Keratinocyte (primary cell): ENCODE measurements at regions not wholly inside any gene's neighbourhood (a gene's known extent, or its start where the extent isn't known, plus 50 kb on each side); places are given as distances from the start of the nearest gene placed in this dataset.

Experiments used
- DNase-seq: peaks from one replicate; pipeline ENCODE4 v3.0.0-alpha.2; 2011; ENCODE audit warnings: low read depth, missing footprints, low spot score
- FAIRE-seq: peaks from 2 replicates; lab custom pipeline; 2011; peaks lifted over from hg19 to GRCh38; lab: Jason Lieb, UNC
- H2AFZ ChIP-seq: 2 replicates; pipeline ENCODE4 v1.6.0; 2012; ENCODE audit warnings: low read length, control low read depth, inconsistent platforms; ENCODE audit not compliant: control insufficient read depth
- H3K27ac ChIP-seq: 2 replicates; pipeline ENCODE4 v1.5.1; 2011; ENCODE audit warnings: low read length; ENCODE audit not compliant: control insufficient read depth, insufficient read depth
- H3K27me3 ChIP-seq: 3 replicates; pipeline ENCODE4 v1.6.0; 2011; ENCODE audit warnings: low read length; ENCODE audit not compliant: control insufficient read depth, insufficient read depth; ENCODE audit errors: extremely low read depth
- H3K36me3 ChIP-seq, 2 experiments: 2 replicates in 1 of 2; 3 replicates in 1 of 2; pipeline ENCODE4 v1.5.1; 2011; ENCODE audit warnings: low read length in 2 of 2, mild to moderate bottlenecking in 1 of 2; ENCODE audit not compliant: control insufficient read depth in 2 of 2, insufficient read depth in 2 of 2; ENCODE audit errors: extremely low read depth in 1 of 2
- H3K4me1 ChIP-seq: 3 replicates; pipeline ENCODE4 v1.5.1; 2011; ENCODE audit warnings: low read length; ENCODE audit not compliant: control insufficient read depth, insufficient read depth; ENCODE audit errors: extremely low read depth
- H3K4me2 ChIP-seq: 3 replicates; pipeline ENCODE4 v1.6.0; 2011; ENCODE audit warnings: low read depth, low read length; ENCODE audit not compliant: control insufficient read depth, insufficient read depth; ENCODE audit errors: extremely low read depth
- H3K4me3 ChIP-seq, 3 experiments: fragments of 200-600 bp in 1 of 3; sonication (generic) in 1 of 3; 2 replicates in 2 of 3; 3 replicates in 1 of 3; pipeline ENCODE4 v1.5.1; 2011 to 2016; ENCODE audit warnings: low read length in 3 of 3, mild to moderate bottlenecking in 3 of 3, control low read depth in 2 of 3, inconsistent platforms in 1 of 3, low read depth in 1 of 3, mixed read lengths in 1 of 3, mixed run types in 1 of 3, moderate library complexity in 1 of 3; ENCODE audit not compliant: control insufficient read depth in 2 of 3, insufficient read depth in 2 of 3; ENCODE audit errors: extremely low read depth in 1 of 3
- H3K79me2 ChIP-seq: 2 replicates; pipeline ENCODE4 v1.6.0; 2012; ENCODE audit warnings: low read length; ENCODE audit not compliant: control insufficient read depth, insufficient read depth
- H3K9ac ChIP-seq: 3 replicates; pipeline ENCODE4 v1.6.0; 2011; ENCODE audit warnings: low read length; ENCODE audit not compliant: control insufficient read depth, insufficient read depth; ENCODE audit errors: extremely low read depth
- H3K9me1 ChIP-seq: 3 replicates; pipeline ENCODE4 v1.6.0; 2011; ENCODE audit warnings: low read length; ENCODE audit not compliant: control insufficient read depth, insufficient read depth; ENCODE audit errors: extremely low read depth
- H3K9me3 ChIP-seq: 2 replicates; pipeline ENCODE4 v1.5.1; 2012; ENCODE audit warnings: low read depth, low read length; ENCODE audit not compliant: control insufficient read depth
- H4K20me1 ChIP-seq: 3 replicates; pipeline ENCODE4 v1.6.0; 2011; ENCODE audit warnings: low read length; ENCODE audit not compliant: control insufficient read depth, insufficient read depth; ENCODE audit errors: extremely low read depth
- CTCF ChIP-seq, 3 experiments: IDR thresholded peaks in 1 of 3; conservative IDR thresholded peaks in 1 of 3; optimal IDR thresholded peaks in 1 of 3; 2 replicates in 2 of 3; 3 replicates in 1 of 3; pipeline versions ENCODE3 to v1.5.1; 2011; ENCODE audit warnings: low read length in 3 of 3, mild to moderate bottlenecking in 3 of 3, moderate library complexity in 2 of 3, control low read depth in 1 of 3, inconsistent platforms in 1 of 3; ENCODE audit not compliant: insufficient read depth in 2 of 3; ENCODE audit errors: extremely low read depth in 1 of 3
- EZH2 ChIP-seq: IDR thresholded peaks from one replicate; pipeline ENCODE4 v1.6.1; 2012; ENCODE audit warnings: inconsistent platforms, mild to moderate bottlenecking, low read length, moderate library complexity
- dilution Hi-C: fragments of 300-500 bp; cut with MboI; formaldehyde crosslinking; loops from one replicate; pipeline ENCODE4 v1.7.0; 2020; ENCODE audit warnings: low sequenced_read_pairs; ENCODE audit not compliant: extremely low pct_ligation_motif_present

GRCh38 chr4:176558661-176559060 is 234.1 kb downstream of the VEGFC start:
- FAIRE-seq (no peak), DNase-seq (no peak)
- H2AFZ ChIP-seq: no peak overlapping the region
- no peak overlapping the region for H3K4me3 ChIP-seq
- TF ChIP-seq CTCF (optimal IDR thresholded peaks at IDR 0.05 in 1 of 3, IDR thresholded peaks at IDR 0.05 in 1 of 3, conservative IDR thresholded peaks at IDR 0.05 in 1 of 3; ENCODE audit: extremely low read depth in 1 of 3, insufficient read depth in 2 of 3, low read length in 3 of 3): no peak
- no peak for TF ChIP-seq EZH2
- no peaks in the 10 kb centered on the region for H3K4me1 ChIP-seq
- no peaks in the 10 kb centered on the region for H3K79me2 ChIP-seq
- no peaks in the 10 kb centered on the region for H4K20me1 ChIP-seq
- H3K9me3 ChIP-seq: no peaks in the 10 kb centered on the region
- no peaks in the 10 kb centered on the region for H3K36me3 ChIP-seq
- H3K27ac ChIP-seq: no peak overlapping the region
- H3K27me3 ChIP-seq: no peaks in the 10 kb centered on the region
- dilution Hi-C loops: loop anchor here (25.0 kb wide), 1 partner anchor 171 kb away; no protein-coding TSS in a partner anchor
- H3K4me2 ChIP-seq: no peak overlapping the region
- no peak overlapping the region for H3K9ac ChIP-seq
- H3K9me1 ChIP-seq: no peaks in the 10 kb centered on the region

GRCh38 chr4:176561368-176561767 is 231.4 kb downstream of the VEGFC start:
- DNase-seq: no peak
- Histone ChIP-seq H3K9me1 (no peaks in the 10 kb centered on the region), H3K36me3 (no peaks in the 10 kb centered on the region), H3K9ac (no peak overlapping the region), H3K4me1 (no peaks in the 10 kb centered on the region), H3K9me3 (no peaks in the 10 kb centered on the region), H3K27ac (no peak overlapping the region), H3K4me3 (no peak overlapping the region), H4K20me1 (no peaks in the 10 kb centered on the region), H2AFZ (no peak overlapping the region), H3K79me2 (no peaks in the 10 kb centered on the region), H3K4me2 (no peak overlapping the region), H3K27me3 (no peaks in the 10 kb centered on the region)
- FAIRE-seq: no peak
- dilution Hi-C loops: loop anchor here (25.0 kb wide), 1 partner anchor 174 kb away; no protein-coding TSS in a partner anchor
- TF ChIP-seq EZH2: no peak
- no peak for TF ChIP-seq CTCF (optimal IDR thresholded peaks at IDR 0.05 in 1 of 3, IDR thresholded peaks at IDR 0.05 in 1 of 3, conservative IDR thresholded peaks at IDR 0.05 in 1 of 3; ENCODE audit: extremely low read depth in 1 of 3, insufficient read depth in 2 of 3, low read length in 3 of 3)
